ENCODE measurements at regions not wholly inside any gene's neighbourhood (a gene's known extent, or its start where the extent isn't known, plus 50 kb on each side); places are given as distances from the start of the nearest gene placed in this dataset.

DNA sequence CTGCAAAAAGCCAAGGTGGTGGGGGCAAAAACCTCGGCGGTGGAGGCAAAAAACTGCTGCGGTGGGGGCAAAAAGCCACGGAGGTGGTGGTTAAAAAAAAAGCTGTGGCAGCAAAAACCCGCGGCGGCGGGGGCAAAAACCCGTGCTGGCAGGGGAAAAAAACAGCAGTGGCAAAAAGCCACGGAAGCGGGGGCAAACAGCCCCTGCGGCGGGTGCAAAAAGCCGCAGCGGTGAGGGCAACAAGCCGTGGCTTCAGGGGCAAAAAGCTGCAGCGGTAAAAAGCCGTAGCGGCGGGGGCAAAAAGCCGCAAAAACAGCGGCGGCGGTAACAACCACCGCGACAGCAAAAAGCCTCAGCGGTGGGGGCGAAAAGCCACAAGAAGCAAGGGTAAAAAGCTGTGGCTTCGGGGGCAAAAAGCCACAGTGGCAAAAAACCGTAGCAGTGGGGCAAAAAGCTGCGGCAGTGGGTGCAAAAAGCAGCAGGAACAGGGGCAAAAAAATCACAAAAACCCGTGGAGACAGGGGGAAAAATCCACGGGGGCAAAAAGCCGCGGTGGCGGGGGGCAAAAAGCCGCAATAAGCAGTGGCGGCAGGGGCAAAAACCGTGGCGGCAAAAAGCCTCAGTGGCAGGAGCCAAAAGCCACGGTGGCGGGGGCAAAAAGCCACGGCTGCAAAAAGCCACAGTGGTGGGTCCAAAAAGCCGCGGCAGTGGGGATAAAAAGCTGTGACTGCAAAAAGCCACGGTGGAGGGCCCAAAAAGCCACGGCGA lies 193.7 kb downstream of the SHCBP1 start:
- TF ChIP-seq, protein P1, sequence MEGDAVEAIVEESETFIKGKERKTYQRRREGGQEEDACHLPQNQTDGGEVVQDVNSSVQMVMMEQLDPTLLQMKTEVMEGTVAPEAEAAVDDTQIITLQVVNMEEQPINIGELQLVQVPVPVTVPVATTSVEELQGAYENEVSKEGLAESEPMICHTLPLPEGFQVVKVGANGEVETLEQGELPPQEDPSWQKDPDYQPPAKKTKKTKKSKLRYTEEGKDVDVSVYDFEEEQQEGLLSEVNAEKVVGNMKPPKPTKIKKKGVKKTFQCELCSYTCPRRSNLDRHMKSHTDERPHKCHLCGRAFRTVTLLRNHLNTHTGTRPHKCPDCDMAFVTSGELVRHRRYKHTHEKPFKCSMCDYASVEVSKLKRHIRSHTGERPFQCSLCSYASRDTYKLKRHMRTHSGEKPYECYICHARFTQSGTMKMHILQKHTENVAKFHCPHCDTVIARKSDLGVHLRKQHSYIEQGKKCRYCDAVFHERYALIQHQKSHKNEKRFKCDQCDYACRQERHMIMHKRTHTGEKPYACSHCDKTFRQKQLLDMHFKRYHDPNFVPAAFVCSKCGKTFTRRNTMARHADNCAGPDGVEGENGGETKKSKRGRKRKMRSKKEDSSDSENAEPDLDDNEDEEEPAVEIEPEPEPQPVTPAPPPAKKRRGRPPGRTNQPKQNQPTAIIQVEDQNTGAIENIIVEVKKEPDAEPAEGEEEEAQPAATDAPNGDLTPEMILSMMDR (IDR thresholded peaks at IDR 0.05), result no peak
- TF ChIP-seq POLR2A (IDR thresholded peaks at IDR 0.05), result no peak
